Activated CD4-positive, alpha-beta memory T cell treated with anti-CD3 and anti-CD28 coated beads, Interleukin-2, amount 10 ng/mL, durations not matched to agents 7 days and 5 days (primary cell): ENCODE measurements at regions not wholly inside any gene's neighbourhood (a gene's known extent, or its start where the extent isn't known, plus 50 kb on each side); places are given as distances from the start of the nearest gene placed in this dataset.

Source experiments
- CTCF ChIA-PET: fragments of 350-600 bp; sonication (Branson Sonifier 250); formaldehyde crosslinking; loops from one replicate; lab custom pipeline; 2021; ENCODE audit warnings: antibody characterized with exemption, inconsistent platforms; lab: Charles Lee
- POLR2A ChIA-PET: fragments of 350-600 bp; sonication (Branson Sonifier 250); formaldehyde crosslinking; loops from one replicate; lab custom pipeline; 2021; ENCODE audit warnings: antibody characterized with exemption; lab: Charles Lee
- DNase-seq: peaks from one replicate; pipeline ENCODE4 v3.0.0-alpha.2; 2020
- H3K27ac Mint-ChIP-seq: one replicate; pipeline ENCODE4 v1.8.0; 2021; ENCODE audit warnings: mild to moderate bottlenecking, mixed read lengths
- H3K27me3 Mint-ChIP-seq: one replicate; pipeline ENCODE4 v1.8.0; 2021; ENCODE audit warnings: mixed read lengths
- H3K36me3 Mint-ChIP-seq: one replicate; pipeline ENCODE4 v1.8.0; 2021; ENCODE audit warnings: low read depth, mixed read lengths
- H3K4me1 Mint-ChIP-seq: one replicate; pipeline ENCODE4 v1.8.0; 2021; ENCODE audit warnings: mixed read lengths
- H3K4me3 Mint-ChIP-seq: one replicate; pipeline ENCODE4 v1.8.0; 2021; ENCODE audit warnings: mild to moderate bottlenecking, mixed read lengths
- H3K9me3 Mint-ChIP-seq: one replicate; pipeline ENCODE4 v1.8.0; 2021; ENCODE audit warnings: mixed read lengths

GRCh38 chr9:118128313-118128712 is 424.1 kb downstream of the TLR4 start:
- no peaks in the 10 kb centered on the region for H3K27me3 Mint-ChIP-seq
- no peak overlapping the region for H3K4me3 Mint-ChIP-seq
- POLR2A ChIA-PET: no interaction called here
- no peak overlapping the region for H3K27ac Mint-ChIP-seq
- no peaks in the 10 kb centered on the region for H3K36me3 Mint-ChIP-seq
- H3K9me3 Mint-ChIP-seq: peaks cover 5% of the 10 kb centered on the region
- CTCF ChIA-PET: no interaction called here
- DNase-seq: no peak
- H3K4me1 Mint-ChIP-seq: no peaks in the 10 kb centered on the region

GRCh38 chr9:118129541-118129940 is 425.3 kb downstream of the TLR4 start:
- POLR2A ChIA-PET: no interaction called here
- CTCF ChIA-PET: no interaction called here
- Mint-ChIP-seq H3K27me3 (no peaks in the 10 kb centered on the region), H3K4me3 (no peak overlapping the region), H3K9me3 (peaks cover 5% of the 10 kb centered on the region), H3K27ac (no peak overlapping the region), H3K36me3 (no peaks in the 10 kb centered on the region), H3K4me1 (no peaks in the 10 kb centered on the region)
- no peak for DNase-seq

- no peaks in the 10 kb centered on the region for H3K4me1 Mint-ChIP-seq
- no peaks in the 10 kb centered on the region for H3K36me3 Mint-ChIP-seq
- no peaks in the 10 kb centered on the region for H3K9me3 Mint-ChIP-seq
- ChIA-PET CTCF (no interaction called here), POLR2A (no interaction called here)
- no peak overlapping the region for H3K27ac Mint-ChIP-seq
- H3K4me3 Mint-ChIP-seq: no peak overlapping the region
- no peak for DNase-seq
- H3K27me3 Mint-ChIP-seq: no peaks in the 10 kb centered on the region
Observed at GRCh38 chr9:118148990-118149389, 444.8 kb downstream of the TLR4 start.

- no peaks in the 10 kb centered on the region for H3K9me3 Mint-ChIP-seq
- ChIA-PET POLR2A (no interaction called here), CTCF (no interaction called here)
- no peak for DNase-seq
- no peaks in the 10 kb centered on the region for H3K27me3 Mint-ChIP-seq
- H3K4me3 Mint-ChIP-seq: no peak overlapping the region
- H3K36me3 Mint-ChIP-seq: no peaks in the 10 kb centered on the region
- no peak overlapping the region for H3K27ac Mint-ChIP-seq
- H3K4me1 Mint-ChIP-seq: no peaks in the 10 kb centered on the region
Observed at GRCh38 chr9:118156846-118157245, 452.6 kb downstream of the TLR4 start.

- no peak for DNase-seq
- H3K9me3 Mint-ChIP-seq: no peaks in the 10 kb centered on the region
- no peak overlapping the region for H3K4me3 Mint-ChIP-seq
- H3K27me3 Mint-ChIP-seq: no peaks in the 10 kb centered on the region
- POLR2A ChIA-PET: no interaction called here
- no peaks in the 10 kb centered on the region for H3K4me1 Mint-ChIP-seq
- CTCF ChIA-PET: no interaction called here
- no peak overlapping the region for H3K27ac Mint-ChIP-seq
- no peaks in the 10 kb centered on the region for H3K36me3 Mint-ChIP-seq
Observed at GRCh38 chr9:118162716-118163115, 458.5 kb downstream of the TLR4 start.

GRCh38 chr9:118163751-118164150 is 459.5 kb downstream of the TLR4 start:
- Mint-ChIP-seq H3K36me3 (no peaks in the 10 kb centered on the region), H3K4me3 (no peak overlapping the region), H3K27me3 (no peaks in the 10 kb centered on the region), H3K27ac (no peak overlapping the region), H3K4me1 (no peaks in the 10 kb centered on the region), H3K9me3 (no peaks in the 10 kb centered on the region)
- POLR2A ChIA-PET: no interaction called here
- no peak for DNase-seq
- CTCF ChIA-PET: no interaction called here

- H3K36me3 Mint-ChIP-seq: no peaks in the 10 kb centered on the region
- H3K4me3 Mint-ChIP-seq: no peak overlapping the region
- no peaks in the 10 kb centered on the region for H3K9me3 Mint-ChIP-seq
- no peak overlapping the region for H3K27ac Mint-ChIP-seq
- no peak for DNase-seq
- ChIA-PET CTCF (no interaction called here), POLR2A (no interaction called here)
- H3K4me1 Mint-ChIP-seq: no peaks in the 10 kb centered on the region
- no peaks in the 10 kb centered on the region for H3K27me3 Mint-ChIP-seq
Observed at GRCh38 chr9:118165451-118165850, 461.2 kb downstream of the TLR4 start.

- CTCF ChIA-PET: no interaction called here
- no peaks in the 10 kb centered on the region for H3K36me3 Mint-ChIP-seq
Observed at GRCh38 chr9:118170032-118170955, 466.1 kb downstream of the TLR4 start.

GRCh38 chr9:118177241-118177640 is 473.0 kb downstream of the TLR4 start:
- no peaks in the 10 kb centered on the region for H3K4me1 Mint-ChIP-seq
- H3K36me3 Mint-ChIP-seq: no peaks in the 10 kb centered on the region
- H3K4me3 Mint-ChIP-seq: no peak overlapping the region
- H3K9me3 Mint-ChIP-seq: no peaks in the 10 kb centered on the region
- H3K27ac Mint-ChIP-seq: no peak overlapping the region
- no peak for DNase-seq
- CTCF ChIA-PET: no interaction called here
- no peaks in the 10 kb centered on the region for H3K27me3 Mint-ChIP-seq
- POLR2A ChIA-PET: no interaction called here

More at GRCh38 chr9:118170032-118170955, 466.1 kb downstream of the TLR4 start:
- POLR2A ChIA-PET: no interaction called here
- Mint-ChIP-seq H3K27ac (no peak overlapping the region), H3K27me3 (no peaks in the 10 kb centered on the region), H3K9me3 (no peaks in the 10 kb centered on the region), H3K4me1 (no peaks in the 10 kb centered on the region), H3K4me3 (no peak overlapping the region)
- DNase-seq: no peak

- H3K27ac Mint-ChIP-seq: no peak overlapping the region
- no peak overlapping the region for H3K4me3 Mint-ChIP-seq
- no peaks in the 10 kb centered on the region for H3K9me3 Mint-ChIP-seq
- CTCF ChIA-PET: no interaction called here
- H3K36me3 Mint-ChIP-seq: no peaks in the 10 kb centered on the region
- H3K4me1 Mint-ChIP-seq: no peaks in the 10 kb centered on the region
- POLR2A ChIA-PET: no interaction called here
- no peak for DNase-seq
- H3K27me3 Mint-ChIP-seq: no peaks in the 10 kb centered on the region
Observed at GRCh38 chr9:118183576-118183975, 479.4 kb downstream of the TLR4 start.

GRCh38 chr9:118187408-118187807 is 483.2 kb downstream of the TLR4 start:
- ChIA-PET CTCF (no interaction called here), POLR2A (no interaction called here)
- Mint-ChIP-seq H3K27ac (no peak overlapping the region), H3K36me3 (no peaks in the 10 kb centered on the region), H3K4me1 (no peaks in the 10 kb centered on the region), H3K9me3 (peaks cover 2% of the 10 kb centered on the region), H3K27me3 (no peaks in the 10 kb centered on the region), H3K4me3 (no peak overlapping the region)
- no peak for DNase-seq

GRCh38 chr9:118189615-118190014 is 485.4 kb downstream of the TLR4 start:
- POLR2A ChIA-PET: no interaction called here

GRCh38 chr9:118192807-118193206 is 488.6 kb downstream of the TLR4 start:
- Mint-ChIP-seq H3K36me3 (no peaks in the 10 kb centered on the region), H3K9me3 (peaks cover 2% of the 10 kb centered on the region), H3K4me1 (no peaks in the 10 kb centered on the region), H3K27ac (no peak overlapping the region), H3K4me3 (no peak overlapping the region), H3K27me3 (no peaks in the 10 kb centered on the region)
- CTCF ChIA-PET: no interaction called here
- POLR2A ChIA-PET: no interaction called here
- no peak for DNase-seq

More at GRCh38 chr9:118189615-118190014, 485.4 kb downstream of the TLR4 start:
- no peak for DNase-seq
- H3K27ac Mint-ChIP-seq: no peak overlapping the region
- H3K9me3 Mint-ChIP-seq: peaks cover 2% of the 10 kb centered on the region
- H3K4me1 Mint-ChIP-seq: no peaks in the 10 kb centered on the region
- H3K27me3 Mint-ChIP-seq: no peaks in the 10 kb centered on the region
- CTCF ChIA-PET: no interaction called here
- H3K4me3 Mint-ChIP-seq: no peak overlapping the region
- no peaks in the 10 kb centered on the region for H3K36me3 Mint-ChIP-seq

- DNase-seq: no peak
- no peaks in the 10 kb centered on the region for H3K36me3 Mint-ChIP-seq
- H3K9me3 Mint-ChIP-seq: peaks cover 4% of the 10 kb centered on the region
- H3K4me1 Mint-ChIP-seq: no peaks in the 10 kb centered on the region
- H3K4me3 Mint-ChIP-seq: no peak overlapping the region
- H3K27ac Mint-ChIP-seq: no peak overlapping the region
- no peaks in the 10 kb centered on the region for H3K27me3 Mint-ChIP-seq
- ChIA-PET CTCF (no interaction called here), POLR2A (no interaction called here)
Observed at GRCh38 chr9:118209343-118209742, 505.1 kb downstream of the TLR4 start.
